ENCODE measurements at regions not wholly inside any gene's neighbourhood (a gene's known extent, or its start where the extent isn't known, plus 50 kb on each side); places are given as distances from the start of the nearest gene placed in this dataset.

GRCh38 chr9:19967888-19968459, 179.1 kb upstream of the SLC24A2 start:
- no peak for DNase-seq
- no peaks in the 10 kb centered on the region for H3K9me3 Mint-ChIP-seq
- CTCF ChIA-PET = no interaction called here
- POLR2A ChIA-PET = no interaction called here
- no peaks in the 10 kb centered on the region for H3K36me3 Mint-ChIP-seq
- H3K27me3 Mint-ChIP-seq = peaks cover 4% of the 10 kb centered on the region
- no peak overlapping the region for H3K4me3 Mint-ChIP-seq
- intact Hi-C loops (cut with micrococcal nuclease) = no loop called here
- H3K27ac Mint-ChIP-seq = no peak overlapping the region
- no peaks in the 10 kb centered on the region for H3K4me1 Mint-ChIP-seq (ENCODE audit: low read depth)

- H3K9me3 Mint-ChIP-seq = no peaks in the 10 kb centered on the region
- H3K4me3 Mint-ChIP-seq = no peak overlapping the region
- intact Hi-C loops (cut with micrococcal nuclease) = no loop called here
- DNase-seq = no peak
- ChIA-PET CTCF (no interaction called here), POLR2A (interaction anchor here (0.5 kb wide), 1 partner anchor 30 kb away, joined by 3 read pairs; no protein-coding TSS in a partner anchor)
- peaks cover 5% of the 10 kb centered on the region for H3K27me3 Mint-ChIP-seq
- no peaks in the 10 kb centered on the region for H3K36me3 Mint-ChIP-seq
- H3K27ac Mint-ChIP-seq = no peak overlapping the region
- no peaks in the 10 kb centered on the region for H3K4me1 Mint-ChIP-seq (ENCODE audit: low read depth)
Measured at GRCh38 chr9:19967216-19967887, 178.5 kb upstream of the SLC24A2 start.

GRCh38 chr9:19965336-19965735, 176.5 kb upstream of the SLC24A2 start:
- ChIA-PET POLR2A (no interaction called here), CTCF (no interaction called here)
- Mint-ChIP-seq H3K36me3 (no peaks in the 10 kb centered on the region), H3K27ac (no peak overlapping the region), H3K9me3 (peaks cover 3% of the 10 kb centered on the region), H3K27me3 (peaks cover 10% of the 10 kb centered on the region), H3K4me3 (no peak overlapping the region), H3K4me1 (ENCODE audit: low read depth) (no peaks in the 10 kb centered on the region)
- intact Hi-C loops (cut with micrococcal nuclease) = no loop called here
- DNase-seq = no peak

GRCh38 chr9:19947996-19948395, 159.2 kb upstream of the SLC24A2 start:
- intact Hi-C loops (cut with micrococcal nuclease) = no loop called here
- DNase-seq = no peak

GRCh38 chr9:19946441-19947109, 157.7 kb upstream of the SLC24A2 start:
- H3K36me3 Mint-ChIP-seq = no peaks in the 10 kb centered on the region
- H3K27me3 Mint-ChIP-seq = peaks cover 5% of the 10 kb centered on the region
- ChIA-PET CTCF (interaction anchor here (0.8 to 1.5 kb wide), 9 partner anchors 10 to 675 kb away, joined by 3 to 6 read pairs (median 4); partner anchors contain the start of gene MLLT3), POLR2A (interaction anchor here (1.7 kb wide), 1 partner anchor 52 kb away, joined by 4 read pairs; no protein-coding TSS in a partner anchor)
- intact Hi-C loops (cut with micrococcal nuclease) = no loop called here
- peak; percentile 21 for DNase-seq
- H3K27ac Mint-ChIP-seq = no peak overlapping the region
- H3K4me1 Mint-ChIP-seq (ENCODE audit: low read depth) = peaks cover 5% of the 10 kb centered on the region
- no peaks in the 10 kb centered on the region for H3K9me3 Mint-ChIP-seq
- no peak overlapping the region for H3K4me3 Mint-ChIP-seq

More at GRCh38 chr9:19947996-19948395, 159.2 kb upstream of the SLC24A2 start:
- no peak overlapping the region for H3K4me3 Mint-ChIP-seq
- ChIA-PET POLR2A (no interaction called here), CTCF (interaction anchor here (1.5 kb wide), 1 partner anchor 20 kb away, joined by 3 read pairs; no protein-coding TSS in a partner anchor)
- H3K27me3 Mint-ChIP-seq = peaks cover 1% of the 10 kb centered on the region
- no peak overlapping the region for H3K27ac Mint-ChIP-seq
- no peaks in the 10 kb centered on the region for H3K9me3 Mint-ChIP-seq
- H3K4me1 Mint-ChIP-seq (ENCODE audit: low read depth) = peaks cover 5% of the 10 kb centered on the region
- no peaks in the 10 kb centered on the region for H3K36me3 Mint-ChIP-seq

GRCh38 chr9:19941874-19942273, 153.0 kb upstream of the SLC24A2 start:
- no peaks in the 10 kb centered on the region for H3K9me3 Mint-ChIP-seq
- H3K4me1 Mint-ChIP-seq (ENCODE audit: low read depth) = peaks cover 5% of the 10 kb centered on the region
- H3K4me3 Mint-ChIP-seq = no peak overlapping the region
- ChIA-PET POLR2A (no interaction called here), CTCF (no interaction called here)
- intact Hi-C loops (cut with micrococcal nuclease) = no loop called here
- no peak for DNase-seq
- no peak overlapping the region for H3K27ac Mint-ChIP-seq
- H3K27me3 Mint-ChIP-seq = peaks cover 5% of the 10 kb centered on the region
- no peaks in the 10 kb centered on the region for H3K36me3 Mint-ChIP-seq

- no peaks in the 10 kb centered on the region for H3K9me3 Mint-ChIP-seq
- intact Hi-C loops (cut with micrococcal nuclease) = no loop called here
- peaks cover 5% of the 10 kb centered on the region for H3K27me3 Mint-ChIP-seq
- no peak overlapping the region for H3K27ac Mint-ChIP-seq
- ChIA-PET POLR2A (no interaction called here), CTCF (interaction anchor here (0.7 kb wide), 1 partner anchor 612 kb away, joined by 3 read pairs; no protein-coding TSS in a partner anchor)
- no peak for DNase-seq
- H3K36me3 Mint-ChIP-seq = no peaks in the 10 kb centered on the region
- H3K4me3 Mint-ChIP-seq = no peak overlapping the region
- no peaks in the 10 kb centered on the region for H3K4me1 Mint-ChIP-seq (ENCODE audit: low read depth)
Measured at GRCh38 chr9:19940811-19941535, 152.1 kb upstream of the SLC24A2 start.

- no peaks in the 10 kb centered on the region for H3K36me3 Mint-ChIP-seq
- CTCF ChIA-PET = interaction anchor here (0.5 kb wide), 1 partner anchor 624 kb away, joined by 3 read pairs; no protein-coding TSS in a partner anchor
- peaks cover 10% of the 10 kb centered on the region for H3K27me3 Mint-ChIP-seq
- DNase-seq = no peak
- no peaks in the 10 kb centered on the region for H3K9me3 Mint-ChIP-seq
- H3K4me1 Mint-ChIP-seq (ENCODE audit: low read depth) = no peaks in the 10 kb centered on the region
- H3K27ac Mint-ChIP-seq = no peak overlapping the region
- H3K4me3 Mint-ChIP-seq = no peak overlapping the region
- POLR2A ChIA-PET = interaction anchor here (0.5 kb wide), 1 partner anchor 11 kb away, joined by 3 read pairs; no protein-coding TSS in a partner anchor
- intact Hi-C loops (cut with micrococcal nuclease) = no loop called here
Measured at GRCh38 chr9:19939734-19940278, 151.0 kb upstream of the SLC24A2 start.

- Mint-ChIP-seq H3K9me3 (no peaks in the 10 kb centered on the region), H3K4me3 (no peak overlapping the region), H3K4me1 (ENCODE audit: low read depth) (peaks cover 4% of the 10 kb centered on the region), H3K27me3 (peaks cover 16% of the 10 kb centered on the region), H3K27ac (no peak overlapping the region), H3K36me3 (no peaks in the 10 kb centered on the region)
- CTCF ChIA-PET = interaction anchor here (0.5 kb wide), 1 partner anchor 625 kb away, joined by 3 read pairs; no protein-coding TSS in a partner anchor
- intact Hi-C loops (cut with micrococcal nuclease) = no loop called here
- DNase-seq = no peak
- POLR2A ChIA-PET = interaction anchor here (0.5 kb wide), 1 partner anchor 12 kb away, joined by 3 read pairs; no protein-coding TSS in a partner anchor
Measured at GRCh38 chr9:19938990-19939733, 150.3 kb upstream of the SLC24A2 start.

- Mint-ChIP-seq H3K4me1 (ENCODE audit: low read depth) (peaks cover 6% of the 10 kb centered on the region), H3K27ac (no peak overlapping the region), H3K36me3 (no peaks in the 10 kb centered on the region), H3K4me3 (no peak overlapping the region), H3K9me3 (no peaks in the 10 kb centered on the region), H3K27me3 (peaks cover 18% of the 10 kb centered on the region)
- intact Hi-C loops (cut with micrococcal nuclease) = no loop called here
- no peak for DNase-seq
- ChIA-PET CTCF (interaction anchor here (1.4 kb wide), 1 partner anchor 9 kb away, joined by 4 read pairs; no protein-coding TSS in a partner anchor), POLR2A (no interaction called here)
Measured at GRCh38 chr9:19937121-19937520, 148.3 kb upstream of the SLC24A2 start.

- no peaks in the 10 kb centered on the region for H3K9me3 Mint-ChIP-seq
- H3K27ac Mint-ChIP-seq = no peak overlapping the region
- POLR2A ChIA-PET = no interaction called here
- H3K4me3 Mint-ChIP-seq = no peak overlapping the region
- DNase-seq = no peak
- intact Hi-C loops (cut with micrococcal nuclease) = no loop called here
- peaks cover 18% of the 10 kb centered on the region for H3K27me3 Mint-ChIP-seq
- H3K4me1 Mint-ChIP-seq (ENCODE audit: low read depth) = peaks cover 6% of the 10 kb centered on the region
- CTCF ChIA-PET = interaction anchor here (1.4 kb wide), 1 partner anchor 9 kb away, joined by 4 read pairs; no protein-coding TSS in a partner anchor
- H3K36me3 Mint-ChIP-seq = no peaks in the 10 kb centered on the region
Measured at GRCh38 chr9:19936598-19936997, 147.8 kb upstream of the SLC24A2 start.

Data from activated CD4-positive, alpha-beta memory T cell treated with anti-CD3 and anti-CD28 coated beads for 36 hours (primary cell).